ENCODE measurements at regions not wholly inside any gene's neighbourhood (a gene's known extent, or its start where the extent isn't known, plus 50 kb on each side); places are given as distances from the start of the nearest gene placed in this dataset.
A peak's percentile ranks its signal among the peaks of the same experiment; 100 is the strongest.

DNA sequence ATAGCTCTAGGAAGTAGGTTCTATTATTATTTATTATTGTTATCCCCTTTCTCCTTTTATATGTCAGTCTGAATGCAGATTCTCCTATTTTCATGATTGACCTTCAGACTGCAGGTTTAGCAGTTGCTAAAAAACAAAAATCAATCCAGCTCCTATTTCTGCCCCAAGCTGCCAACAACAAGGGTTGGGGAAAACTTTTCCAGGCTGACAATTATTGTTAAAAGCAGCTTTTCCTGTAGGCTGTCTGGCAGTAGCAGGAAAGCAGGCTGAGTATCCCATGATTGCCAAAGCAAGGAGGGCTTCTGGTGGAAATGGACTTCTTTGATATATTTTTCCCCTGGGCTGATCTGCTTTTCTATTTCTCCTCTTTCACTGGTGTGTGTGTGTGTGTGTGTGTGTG is 78.0 kb upstream of the CTLA4 start:
- no peak for DNase-seq (ENCODE audit: low spot score)

DNA sequence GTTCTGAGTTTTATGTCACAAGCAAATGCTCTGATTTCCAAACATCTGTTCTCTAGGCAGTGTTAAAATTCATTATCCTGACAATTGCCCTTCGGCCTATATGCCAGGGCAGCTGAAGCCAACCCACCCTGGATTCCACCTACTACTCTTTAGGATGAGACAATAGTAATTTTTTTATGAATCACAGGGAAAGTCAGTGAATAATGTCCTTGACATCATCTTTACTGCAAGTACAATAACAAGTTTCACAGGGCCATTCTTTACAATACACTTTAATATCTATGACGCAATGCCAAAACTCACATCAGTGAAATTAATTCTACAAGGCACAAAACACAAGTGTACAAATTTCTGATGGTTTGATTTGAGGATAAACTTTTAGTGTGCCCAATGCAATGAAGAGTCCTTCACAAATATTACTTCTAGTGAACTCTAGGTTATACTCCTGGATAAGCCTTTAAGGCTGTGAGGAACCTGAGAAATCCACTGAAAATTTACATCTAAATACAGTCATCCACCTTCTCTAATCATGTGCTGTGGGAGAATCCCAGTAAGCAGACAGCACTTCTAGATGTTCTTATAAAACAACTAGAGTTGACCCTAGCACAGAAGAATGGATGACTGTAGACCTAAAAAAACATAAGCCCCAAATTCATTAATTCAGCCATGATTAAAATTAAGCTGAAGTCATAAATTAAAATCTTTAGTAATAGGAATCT is 77.3 kb upstream of the CTLA4 start:
- no peak for DNase-seq (ENCODE audit: low spot score)

DNA sequence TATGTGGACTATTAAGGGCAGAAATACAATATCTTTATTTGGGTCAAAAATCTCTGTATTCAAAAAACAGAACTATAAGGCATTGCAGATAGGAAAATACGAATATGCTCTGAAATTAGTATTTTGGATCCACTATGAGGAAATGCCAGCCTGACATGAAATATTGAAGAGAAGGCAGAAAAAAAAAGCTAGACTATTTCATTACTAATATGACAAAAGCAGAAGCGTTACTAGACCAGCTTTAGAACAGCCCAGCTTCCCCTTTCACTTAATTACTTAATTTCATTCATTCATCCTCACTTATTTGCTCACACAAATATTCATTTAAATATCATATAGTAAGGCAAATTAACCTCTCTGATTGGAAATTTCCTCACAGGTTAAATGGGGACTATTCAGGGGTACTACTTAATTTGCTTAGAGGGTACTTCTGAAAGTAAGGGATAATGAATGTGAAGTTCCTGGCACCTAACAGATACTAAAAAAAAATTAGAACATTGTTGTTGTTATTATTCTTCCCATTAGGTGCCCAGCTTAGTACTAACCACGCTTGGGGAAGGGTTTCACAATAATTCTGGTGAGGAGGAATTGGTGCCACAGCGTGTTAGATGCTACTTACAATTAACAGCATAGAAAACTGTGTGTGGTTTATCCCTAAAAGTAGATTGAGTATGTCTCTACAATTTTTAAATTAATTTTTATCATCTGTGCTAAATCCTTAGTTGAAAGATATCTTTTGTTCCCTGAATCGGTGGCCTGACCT is 71.1 kb upstream of the CTLA4 start:
- DNase-seq (ENCODE audit: low spot score) = no peak

DNA sequence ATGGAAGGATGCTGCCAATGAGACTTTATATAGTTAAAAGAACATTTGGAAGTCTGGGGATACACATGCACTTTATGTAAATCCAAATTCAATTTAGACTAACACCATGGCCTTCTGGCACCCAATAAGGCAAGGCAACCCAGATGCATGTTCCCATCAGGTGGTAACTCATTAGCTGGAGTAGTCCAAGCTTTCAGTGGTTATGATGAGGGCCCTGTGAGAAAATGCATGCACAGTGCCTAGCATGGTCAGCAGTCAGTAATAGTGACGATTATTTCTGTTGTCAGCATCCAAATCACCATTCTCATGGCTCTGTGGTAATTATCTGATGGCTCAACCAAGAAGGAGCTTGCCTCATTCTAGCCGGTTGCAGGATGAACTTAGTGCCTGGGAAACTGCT is 70.3 kb upstream of the CTLA4 start:
- DNase-seq (ENCODE audit: low spot score) = no peak

DNA sequence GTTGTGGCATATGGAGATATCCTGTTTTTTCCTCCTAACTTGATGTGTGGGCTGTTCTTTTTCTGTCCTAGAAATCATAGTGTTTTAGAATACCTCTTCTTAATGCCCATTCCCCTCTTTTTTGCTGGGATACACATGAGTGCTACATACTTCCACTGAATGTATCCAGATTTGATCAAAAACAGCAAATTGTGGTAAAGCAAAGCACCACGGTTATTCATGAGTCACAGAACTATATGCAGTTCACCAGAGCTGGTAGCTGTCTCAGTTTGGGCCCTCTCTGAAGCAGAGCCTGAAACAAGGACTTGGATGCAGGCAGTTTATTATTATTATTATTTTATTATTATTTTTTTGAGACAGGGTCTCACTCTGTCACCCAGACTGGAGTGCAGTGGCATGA is 69.9 kb upstream of the CTLA4 start:
- DNase-seq (ENCODE audit: low spot score) = no peak

DNA sequence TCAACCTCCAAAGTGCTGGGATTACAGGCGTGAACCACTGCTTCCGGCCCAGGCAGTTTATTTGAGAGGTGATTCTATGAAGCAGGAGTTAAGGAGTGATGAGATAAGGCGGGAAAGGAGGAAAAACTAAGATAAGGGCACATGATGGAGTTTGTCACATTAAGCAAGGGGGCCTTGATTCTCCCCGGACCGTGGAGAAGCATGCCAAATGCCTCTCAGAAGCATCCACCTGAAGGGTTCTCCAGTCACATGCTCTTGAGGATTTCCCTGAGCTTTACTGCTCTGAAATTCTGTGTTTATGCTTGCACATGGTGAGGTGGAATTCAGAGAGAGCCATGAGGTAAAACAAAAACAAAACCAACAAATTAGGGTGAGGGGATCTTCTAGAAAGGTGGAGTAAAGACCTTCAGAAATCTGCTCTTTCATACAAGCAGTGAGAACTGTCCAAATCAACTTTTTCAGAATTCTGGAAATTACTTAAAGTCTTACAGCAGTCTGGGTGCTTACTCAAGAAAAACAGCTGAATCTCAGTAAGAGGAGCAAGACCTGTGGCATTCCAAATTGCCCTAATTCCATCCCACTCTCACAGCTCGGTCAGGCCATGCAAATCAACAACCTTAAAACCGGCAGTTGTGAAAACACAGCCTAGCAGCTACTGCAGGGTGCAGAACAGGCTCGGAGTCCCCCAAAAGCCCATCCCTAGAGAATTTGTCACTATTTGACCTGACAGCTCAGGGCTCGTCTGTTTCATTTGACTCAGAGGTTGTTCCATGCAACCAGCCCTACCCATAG is 69.1 kb upstream of the CTLA4 start:
- no peak for DNase-seq (ENCODE audit: low spot score)

DNA sequence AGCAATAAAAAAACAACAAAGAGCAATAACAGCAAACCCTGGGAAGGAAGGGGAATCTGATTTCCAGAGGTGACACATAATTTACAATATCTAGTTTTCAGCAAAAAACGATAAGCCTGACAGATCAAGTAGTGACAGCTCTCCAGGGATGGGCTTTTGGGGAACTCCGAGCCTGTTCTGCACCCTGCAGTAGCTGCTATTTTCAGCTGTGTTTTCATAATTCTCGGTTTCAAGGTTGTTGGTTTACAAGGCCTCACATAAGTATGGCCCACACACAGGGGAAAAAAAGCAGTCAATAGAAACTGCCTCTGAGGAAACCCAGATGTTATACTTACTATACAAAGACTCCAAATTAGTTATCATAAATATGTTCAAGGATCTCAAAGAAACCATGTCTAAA is 67.7 kb upstream of the CTLA4 start:
- no peak for DNase-seq (ENCODE audit: low spot score)

DNA sequence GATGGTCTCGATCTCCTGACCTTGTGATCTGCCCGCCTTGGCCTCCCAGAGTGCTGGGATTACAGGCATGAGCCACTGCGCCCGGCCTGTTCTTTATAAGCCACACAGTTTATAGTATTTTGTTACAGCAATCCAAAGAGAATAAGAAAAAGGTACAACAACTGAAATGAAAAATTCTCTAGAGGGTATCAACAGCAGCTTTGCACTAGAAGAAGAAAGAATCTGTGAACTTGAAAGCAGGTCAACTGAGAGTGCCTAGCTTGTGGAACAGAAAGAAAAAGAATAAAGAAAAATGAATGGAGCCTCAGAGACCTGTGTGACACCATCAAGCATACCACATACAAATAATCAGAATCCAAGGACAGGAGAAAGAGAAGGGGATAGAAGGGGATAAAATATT is 66.8 kb upstream of the CTLA4 start:
- DNase-seq (ENCODE audit: low spot score) = no peak

DNA sequence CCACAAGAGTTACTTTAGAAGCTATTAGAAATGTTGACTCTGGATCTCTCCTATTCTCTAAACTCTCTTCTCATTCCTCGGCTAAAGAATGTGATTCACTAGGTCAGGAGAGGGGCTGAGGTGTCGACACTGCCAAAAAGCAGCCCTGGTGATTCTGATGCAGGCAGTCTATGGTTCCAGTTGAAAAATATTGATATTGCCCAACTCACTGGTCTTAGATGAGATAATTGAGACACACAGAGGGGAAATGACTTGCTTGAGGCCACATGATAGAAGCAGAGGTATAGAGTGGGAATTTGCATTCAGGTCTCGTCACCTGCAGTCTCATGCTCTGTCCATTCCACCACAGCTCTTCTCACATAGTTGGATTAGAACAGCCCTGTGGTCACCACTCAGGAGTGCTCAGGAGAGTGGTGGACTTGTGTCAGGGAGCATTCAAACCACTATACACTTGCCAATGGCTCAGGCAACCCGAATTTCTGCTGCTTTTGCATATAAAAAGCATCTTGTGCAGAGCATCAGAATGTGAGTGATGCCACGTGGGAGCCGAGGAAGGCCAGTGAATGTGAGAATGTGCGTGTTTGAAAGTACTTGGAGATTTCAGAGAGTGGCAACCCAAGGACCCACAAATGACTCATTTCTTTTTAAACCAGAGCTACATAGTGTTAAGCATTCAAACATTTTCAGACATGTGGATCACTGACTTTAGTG is 65.1 kb upstream of the CTLA4 start:
- DNase-seq (ENCODE audit: low spot score) = no peak

DNA sequence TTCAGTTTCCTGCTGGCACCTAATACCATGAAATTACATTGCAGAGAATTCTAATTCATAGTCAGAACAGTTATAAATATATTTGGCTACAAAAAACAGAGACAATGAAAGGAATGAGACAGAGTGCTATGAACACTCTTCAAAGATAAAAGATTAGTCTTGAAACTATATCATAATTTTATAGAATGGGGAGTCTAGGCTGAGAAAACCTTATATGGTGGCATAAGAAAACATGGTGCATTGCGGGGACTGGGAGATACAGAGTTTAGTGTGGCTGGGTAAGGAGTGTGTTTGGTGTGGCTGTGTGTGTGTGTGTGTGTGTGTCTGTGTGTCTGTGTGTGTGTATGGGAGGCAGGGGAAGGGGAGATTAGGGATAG is 64.5 kb upstream of the CTLA4 start:
- DNase-seq (ENCODE audit: low spot score) = no peak

DNA sequence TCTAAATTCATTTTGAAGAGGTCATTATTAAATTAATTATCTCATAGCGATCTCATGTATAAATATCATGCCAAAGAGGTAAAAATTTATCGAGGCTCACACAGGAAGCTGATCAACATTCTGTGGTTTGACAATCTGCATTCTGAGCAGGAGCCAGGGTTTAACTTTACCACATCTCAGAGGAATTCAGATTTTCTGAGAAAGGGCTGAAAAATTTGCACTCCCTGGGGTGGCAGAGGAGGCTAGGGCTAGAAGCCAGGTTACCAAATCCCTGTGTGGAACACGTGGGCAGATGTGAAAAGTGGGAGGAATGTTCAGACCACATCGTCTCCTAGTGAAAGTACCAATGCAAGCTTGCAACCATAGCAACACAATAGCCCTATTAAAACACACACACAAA is 63.5 kb upstream of the CTLA4 start:
- DNase-seq (ENCODE audit: low spot score) = no peak

DNA sequence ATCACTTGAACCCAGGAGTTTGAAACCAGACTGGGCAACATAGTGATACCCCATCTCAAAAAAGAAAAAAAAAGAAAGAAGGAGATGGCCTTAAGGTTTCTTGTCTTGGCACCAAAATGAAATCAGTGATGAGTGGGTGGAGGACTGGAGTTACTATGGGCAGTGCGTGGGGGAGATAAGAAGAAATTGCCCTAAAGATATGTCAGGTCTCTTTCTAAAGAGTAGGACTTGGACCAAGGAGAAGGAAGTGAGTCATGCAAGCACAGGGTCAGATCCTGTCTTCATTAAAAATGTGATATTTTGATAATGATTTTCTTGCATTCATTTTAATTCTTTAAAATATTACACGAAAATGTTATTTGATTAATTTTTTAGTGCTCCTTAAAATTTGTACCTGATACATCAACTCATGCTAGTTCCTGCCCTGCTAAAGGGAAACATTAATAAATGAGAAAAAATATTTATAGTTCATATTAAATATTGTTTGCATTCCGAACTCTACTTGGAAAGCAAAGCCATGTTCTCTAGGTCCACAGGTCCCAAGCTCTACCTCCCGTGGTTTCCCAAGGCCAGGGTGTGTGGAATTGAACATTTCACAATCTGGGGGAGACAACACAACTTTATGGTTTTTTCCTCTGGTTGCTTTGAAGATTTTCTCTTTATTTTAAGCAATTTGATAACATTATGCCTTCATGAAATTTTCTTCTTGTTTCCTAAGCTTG is 62.6 kb upstream of the CTLA4 start:
- DNase-seq (ENCODE audit: low spot score) = no peak

DNA sequence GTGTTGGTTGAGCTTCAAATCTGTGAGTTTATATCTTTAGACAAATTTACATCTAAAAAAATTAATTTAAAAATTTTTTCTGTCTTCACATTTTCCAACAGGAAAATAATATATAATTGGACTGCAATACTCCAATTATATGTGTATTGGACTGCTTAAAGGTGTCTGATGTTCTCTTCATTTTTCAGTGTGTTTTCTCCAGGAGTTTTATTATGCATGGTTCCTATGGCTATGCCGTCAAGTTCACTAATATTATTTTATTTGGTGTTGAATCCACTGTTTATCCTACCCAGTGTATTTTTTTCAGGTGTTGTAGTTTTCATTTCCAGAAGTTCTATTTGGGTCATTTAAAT is 62.1 kb upstream of the CTLA4 start:
- no peak for DNase-seq (ENCODE audit: low spot score)

DNA sequence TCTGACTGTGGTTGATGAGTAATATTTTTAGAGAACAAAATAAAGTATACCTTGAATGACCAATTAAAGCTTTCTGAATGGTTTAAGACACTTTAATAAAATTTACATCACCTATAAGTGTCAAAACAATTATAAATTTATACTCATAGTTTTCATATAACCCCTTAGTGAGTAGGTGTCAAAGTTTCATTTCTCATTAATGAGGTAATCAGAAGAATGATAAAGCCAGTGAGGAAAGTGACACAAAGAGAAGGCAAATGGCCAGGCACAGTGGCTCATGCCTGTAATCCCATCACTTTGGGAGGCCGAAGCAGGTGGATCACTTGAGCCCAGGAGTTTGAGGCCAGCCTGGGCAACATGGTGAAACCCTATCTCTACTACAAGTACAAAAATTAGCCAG is 60.8 kb upstream of the CTLA4 start:
- DNase-seq (ENCODE audit: low spot score) = no peak

DNA sequence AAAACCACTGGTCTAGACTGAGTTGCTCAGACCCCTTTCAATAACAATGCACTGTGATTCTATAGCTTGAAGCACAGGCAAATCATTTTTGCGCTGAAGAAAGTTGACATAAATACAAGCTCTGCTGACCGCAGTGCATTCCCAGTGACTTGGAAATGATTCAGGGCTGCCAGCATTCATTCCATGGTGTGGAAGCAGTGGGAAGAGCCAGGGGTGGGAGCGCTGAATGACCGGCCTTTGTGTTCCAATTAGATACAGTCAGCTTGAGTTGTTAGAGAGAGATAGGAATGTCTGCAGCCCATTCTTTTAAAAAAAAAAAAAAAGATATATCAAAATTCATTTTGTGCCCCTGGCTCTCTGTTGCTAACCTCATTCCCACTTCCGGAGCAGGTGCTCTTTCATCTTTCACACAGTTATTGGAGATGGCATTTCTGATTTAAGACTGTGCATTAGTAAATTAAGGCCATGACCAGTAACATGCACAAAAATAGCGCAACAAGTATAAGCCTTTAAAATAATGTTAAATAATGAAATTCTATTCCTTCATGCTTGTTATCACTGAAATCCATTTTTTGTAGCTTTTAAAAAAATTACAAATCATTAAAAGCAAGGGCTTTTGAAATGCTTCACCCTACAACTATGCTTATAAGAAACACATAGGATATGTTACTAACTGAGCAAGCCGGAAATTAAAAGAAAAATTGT is 59.4 kb upstream of the CTLA4 start:
- DNase-seq (ENCODE audit: low spot score) = peak; percentile 51

DNA sequence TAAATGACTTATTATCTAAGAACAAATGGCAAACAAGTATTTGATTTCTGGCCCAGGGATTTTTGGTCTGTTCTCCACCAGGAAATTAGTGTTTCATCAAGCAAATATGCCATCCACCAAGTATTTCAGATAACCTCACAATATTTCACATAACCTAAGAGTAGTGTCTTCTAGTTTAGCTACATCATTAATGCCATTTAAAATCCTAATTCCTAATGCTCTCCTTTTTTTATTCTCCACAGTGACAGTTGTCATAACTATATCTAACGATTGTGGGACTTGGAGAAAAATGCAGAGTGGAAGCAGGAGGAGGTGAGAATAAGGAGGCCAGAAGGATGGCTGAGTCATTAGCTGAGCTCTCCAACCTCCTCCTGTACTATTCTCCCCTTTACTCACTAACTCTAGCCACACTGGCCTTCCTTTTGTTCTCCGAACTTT is 58.5 kb upstream of the CTLA4 start:
- no peak for DNase-seq (ENCODE audit: low spot score)

DNA sequence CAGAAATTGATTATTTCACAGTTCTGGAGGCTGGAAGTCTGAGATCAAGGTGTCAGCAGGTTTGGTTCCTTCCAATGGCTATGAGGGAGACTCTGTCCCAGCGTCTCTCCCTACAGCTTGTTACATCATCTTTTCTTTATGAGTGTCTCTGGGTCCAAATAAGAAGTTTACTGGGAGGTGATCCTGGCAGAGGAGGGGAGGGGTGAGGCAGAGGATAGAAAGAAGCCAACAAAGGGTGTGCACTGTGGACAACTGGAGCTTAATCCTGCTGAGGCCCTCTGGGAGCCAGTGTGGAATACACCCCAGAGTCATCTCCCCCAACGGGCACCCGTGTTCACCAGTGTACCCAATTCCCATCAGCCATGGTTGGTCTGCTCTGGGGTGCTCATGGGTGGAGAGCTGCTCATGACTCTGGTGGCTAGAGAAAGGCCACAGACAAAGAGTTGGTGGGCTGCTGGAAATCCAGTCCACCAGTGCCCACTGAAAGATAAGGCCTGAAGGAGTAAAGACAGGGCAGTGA is 57.5 kb upstream of the CTLA4 start:
- DNase-seq (ENCODE audit: low spot score) = no peak

DNA sequence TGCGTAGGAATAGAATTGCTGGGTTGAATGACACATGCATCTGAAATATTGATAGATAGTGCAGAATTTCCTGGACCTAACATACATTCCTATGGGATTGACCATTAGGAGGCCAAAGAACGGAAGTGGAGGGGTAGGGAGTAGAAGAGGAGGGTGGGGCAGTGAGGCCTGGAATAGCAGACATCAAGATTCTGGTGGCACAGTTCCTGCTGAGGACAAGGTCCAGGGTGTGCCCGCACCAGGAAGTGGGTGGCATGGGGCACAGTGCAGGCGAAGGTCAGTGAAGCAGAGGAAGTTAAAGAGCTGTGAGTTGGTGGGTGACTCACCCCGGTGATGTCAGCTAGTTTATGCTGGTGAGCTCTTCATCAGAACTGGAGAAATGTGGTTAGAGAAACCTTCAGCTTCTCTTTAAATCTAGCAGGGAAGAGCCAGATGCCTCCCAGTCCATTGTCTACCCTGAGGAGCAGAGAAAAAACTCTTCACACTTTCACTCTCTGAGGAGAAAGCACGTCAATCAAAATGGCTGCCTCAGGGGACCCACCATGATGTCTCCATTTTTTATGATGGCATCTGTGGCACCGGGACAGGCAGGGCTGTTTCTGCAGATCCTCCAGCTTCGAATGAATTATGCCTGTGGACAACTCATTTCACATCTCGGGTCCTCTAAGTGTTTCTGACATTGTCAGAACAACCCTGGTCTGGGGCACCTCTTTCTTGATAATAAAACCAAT is 55.9 kb upstream of the CTLA4 start:
- DNase-seq (ENCODE audit: low spot score) = peak; percentile 94

DNA sequence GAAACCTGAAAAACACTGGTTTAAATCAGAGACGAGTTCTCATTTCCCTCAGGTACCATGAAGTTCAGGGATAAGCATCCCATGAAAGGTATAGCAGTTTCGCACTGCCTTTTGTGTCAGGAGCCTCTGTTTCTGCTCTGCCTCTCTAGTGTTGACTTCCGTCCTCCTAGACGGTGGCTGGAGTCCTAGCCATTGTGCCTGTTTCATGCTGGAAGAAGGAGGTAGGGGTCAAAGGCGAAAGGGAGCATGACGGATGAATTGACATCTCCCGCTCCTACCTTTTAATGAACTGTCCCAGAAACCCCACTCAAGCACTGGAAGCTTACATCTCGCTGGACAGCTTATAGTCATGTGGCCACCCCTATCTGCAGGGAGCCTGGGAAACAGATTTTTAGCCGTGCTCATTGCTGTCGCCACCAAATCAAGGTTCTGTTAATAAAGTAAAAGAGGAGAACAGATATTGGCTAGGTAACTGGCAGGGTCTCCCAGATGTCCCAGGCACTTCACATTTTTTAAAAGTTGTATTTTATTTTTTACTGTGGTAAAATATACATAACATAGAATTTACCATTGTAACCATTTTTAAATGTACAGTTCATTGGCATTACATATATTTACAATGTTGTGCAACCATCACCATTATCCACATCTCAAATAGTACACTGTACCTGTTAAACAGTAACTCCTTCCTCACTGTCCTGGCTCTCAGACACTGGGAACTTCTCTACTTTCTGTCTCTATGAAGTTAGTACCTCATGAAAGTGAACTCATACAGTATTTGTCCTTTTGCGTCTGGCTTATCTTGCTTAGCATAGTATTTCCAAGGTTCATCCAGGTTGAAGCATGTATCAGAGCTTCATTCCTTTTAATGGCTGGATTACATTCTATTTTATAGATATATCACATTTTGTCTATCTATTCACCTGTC is 55.0 kb upstream of the CTLA4 start:
- DNase-seq (ENCODE audit: low spot score) = no peak
